Osteoblast (primary cell): ENCODE measurements at regions not wholly inside any gene's neighbourhood (a gene's known extent, or its start where the extent isn't known, plus 50 kb on each side); places are given as distances from the start of the nearest gene placed in this dataset.

ENCODE experiments used
- DNase-seq: peaks from one replicate; pipeline ENCODE4 v3.0.0; 2011; ENCODE audit warnings: low spot score, mixed read lengths; ENCODE audit not compliant: insufficient read length; ENCODE audit errors: missing footprints
- H2AFZ ChIP-seq: 2 replicates; pipeline ENCODE4 v1.6.0; 2011; ENCODE audit warnings: mild to moderate bottlenecking, low read length
- H3K27ac ChIP-seq: 2 replicates; pipeline ENCODE4 v1.5.1; 2011; ENCODE audit warnings: mild to moderate bottlenecking, low read depth, low read length, moderate library complexity
- H3K27me3 ChIP-seq: 2 replicates; pipeline ENCODE4 v1.6.0; 2012; ENCODE audit warnings: mild to moderate bottlenecking, control low read depth, inconsistent platforms, low read length, moderate library complexity; ENCODE audit not compliant: insufficient read depth
- H3K36me3 ChIP-seq: 2 replicates; pipeline ENCODE4 v1.5.1; 2011; ENCODE audit warnings: mild to moderate bottlenecking, low read length, control low read depth, moderate library complexity; ENCODE audit not compliant: insufficient read depth
- H3K4me1 ChIP-seq: 2 replicates; pipeline ENCODE4 v1.5.1; 2011; ENCODE audit warnings: mild to moderate bottlenecking, low read length, control low read depth, moderate library complexity; ENCODE audit not compliant: insufficient read depth
- H3K4me2 ChIP-seq: 2 replicates; pipeline ENCODE4 v1.6.0; 2011; ENCODE audit warnings: mild to moderate bottlenecking, low read length; ENCODE audit not compliant: insufficient read depth
- H3K4me3 ChIP-seq: fragments of 200-600 bp; sonication (generic); 3 replicates; pipeline ENCODE4 v1.5.1; 2012; ENCODE audit warnings: mild to moderate bottlenecking, low read length, inconsistent platforms; ENCODE audit not compliant: insufficient read depth
- H3K79me2 ChIP-seq: 2 replicates; pipeline ENCODE4 v1.6.0; 2012; ENCODE audit warnings: mild to moderate bottlenecking, low read length, control low read depth, inconsistent platforms; ENCODE audit not compliant: insufficient read depth
- H3K9me3 ChIP-seq: 2 replicates; pipeline ENCODE4 v1.5.1; 2011; ENCODE audit warnings: low read depth, low read length, control low read depth
- H4K20me1 ChIP-seq: 2 replicates; pipeline ENCODE4 v1.6.0; 2012; ENCODE audit warnings: mild to moderate bottlenecking, low read length, control low read depth; ENCODE audit not compliant: insufficient read depth
- CTCF ChIP-seq: IDR thresholded peaks from 2 replicates; pipeline ENCODE4 v1.5.1; 2011; ENCODE audit warnings: mild to moderate bottlenecking, low read depth, low read length, moderate library complexity; ENCODE audit errors: extremely low read depth

DNA sequence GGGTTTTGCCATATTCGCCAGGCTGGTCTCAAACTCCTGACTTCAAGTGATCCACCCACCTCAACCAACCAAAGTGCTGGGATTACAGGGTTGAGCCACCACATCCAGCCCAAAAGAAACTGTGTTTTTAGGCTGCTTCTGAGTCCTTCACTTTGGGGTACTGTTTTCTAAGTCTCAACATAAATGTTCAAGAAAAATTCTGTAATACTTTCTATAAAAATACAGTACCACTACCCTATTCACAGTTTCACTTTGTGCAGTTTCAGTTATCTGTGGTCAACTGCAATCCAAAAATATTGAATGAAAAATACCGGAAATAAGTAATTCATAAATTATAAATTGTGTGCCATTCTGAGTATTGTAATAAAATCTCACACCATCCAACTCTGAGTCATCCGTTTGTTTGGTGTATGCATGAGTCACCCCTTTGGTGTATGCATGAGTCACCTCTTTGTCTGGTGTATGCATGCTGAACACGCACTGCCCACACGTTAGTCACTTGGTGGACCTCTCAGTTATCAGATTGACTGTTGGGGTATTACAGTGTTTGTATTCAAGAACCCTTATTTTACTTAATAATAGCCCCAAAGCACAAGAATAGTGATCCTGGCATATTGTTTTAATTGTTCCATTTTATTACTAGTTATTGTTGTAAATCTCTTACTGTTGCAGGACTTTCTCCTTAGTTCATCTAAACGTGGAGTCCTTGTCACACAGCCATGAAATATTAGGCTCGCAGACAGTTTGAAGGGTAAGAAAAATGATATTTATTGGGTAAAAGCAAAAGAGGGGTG, 190.2 kb downstream of the FSCB start:
- Histone ChIP-seq H3K4me2 (no peak overlapping the region), H2AFZ (no peak overlapping the region), H3K4me3 (no peak overlapping the region), H4K20me1 (no peaks in the 10 kb centered on the region), H3K4me1 (no peaks in the 10 kb centered on the region), H3K36me3 (no peaks in the 10 kb centered on the region), H3K27ac (no peak overlapping the region), H3K27me3 (no peaks in the 10 kb centered on the region), H3K79me2 (no peaks in the 10 kb centered on the region), H3K9me3 (no peaks in the 10 kb centered on the region)
- peak; percentile 29 for DNase-seq
- TF ChIP-seq CTCF, result no peak

DNA sequence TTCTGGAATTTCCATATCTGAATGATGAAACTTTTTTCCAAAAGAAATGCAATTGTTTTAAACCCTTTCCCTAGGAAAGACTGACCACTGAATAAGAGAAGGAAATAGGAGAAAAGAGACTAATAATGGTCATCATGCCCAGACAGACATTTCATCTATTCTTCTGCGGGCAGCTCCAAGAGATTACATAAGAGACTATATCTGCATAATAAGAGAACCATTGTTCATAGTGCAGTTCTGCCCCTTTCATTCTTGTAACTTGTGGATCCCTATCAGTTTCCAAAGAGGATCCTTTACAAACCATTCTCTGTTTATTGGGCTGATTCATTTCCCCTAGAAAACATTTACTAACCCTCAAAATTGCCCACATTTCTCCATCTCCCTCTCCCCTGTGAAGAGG, 197.8 kb downstream of the FSCB start:
- H4K20me1 ChIP-seq, result no peaks in the 10 kb centered on the region
- no peaks in the 10 kb centered on the region for H3K4me1 ChIP-seq
- no peak overlapping the region for H3K27ac ChIP-seq
- H3K79me2 ChIP-seq, result no peaks in the 10 kb centered on the region
- no peaks in the 10 kb centered on the region for H3K9me3 ChIP-seq
- no peak for DNase-seq
- no peak overlapping the region for H2AFZ ChIP-seq
- H3K36me3 ChIP-seq, result no peaks in the 10 kb centered on the region
- H3K27me3 ChIP-seq, result no peaks in the 10 kb centered on the region
- H3K4me3 ChIP-seq, result no peak overlapping the region
- no peak for TF ChIP-seq CTCF
- H3K4me2 ChIP-seq, result no peak overlapping the region

GRCh38 chr14:44300916-44301315, 206.2 kb downstream of the FSCB start:
- DNase-seq, result no peak
- no peak overlapping the region for H3K4me2 ChIP-seq
- H3K27me3 ChIP-seq, result no peaks in the 10 kb centered on the region
- H2AFZ ChIP-seq, result no peak overlapping the region
- H3K4me1 ChIP-seq, result no peaks in the 10 kb centered on the region
- H3K36me3 ChIP-seq, result no peaks in the 10 kb centered on the region
- TF ChIP-seq CTCF, result no peak
- H3K9me3 ChIP-seq, result no peaks in the 10 kb centered on the region
- no peak overlapping the region for H3K27ac ChIP-seq
- no peaks in the 10 kb centered on the region for H3K79me2 ChIP-seq
- no peak overlapping the region for H3K4me3 ChIP-seq
- H4K20me1 ChIP-seq, result no peaks in the 10 kb centered on the region

DNA sequence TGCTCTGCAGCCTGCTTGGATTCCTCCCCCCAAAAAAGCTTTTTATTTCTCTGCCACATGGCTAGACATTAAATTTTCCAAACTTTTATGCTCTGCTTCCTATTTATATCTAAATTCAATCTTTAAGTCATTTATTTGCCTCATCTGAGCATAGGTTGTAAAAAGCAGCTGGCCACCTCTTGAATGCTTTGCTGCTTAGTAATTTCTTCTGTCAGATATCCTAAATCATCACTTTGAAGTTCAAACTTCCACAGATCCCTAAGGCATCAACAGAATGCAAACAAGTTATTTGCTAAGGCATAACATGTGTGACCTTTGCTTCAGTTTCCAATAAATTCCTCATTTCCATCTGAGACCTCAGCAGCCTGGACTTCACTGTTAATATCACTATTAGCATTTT, 209.6 kb downstream of the FSCB start:
- Histone ChIP-seq H2AFZ (no peak overlapping the region), H3K27me3 (no peaks in the 10 kb centered on the region), H3K4me1 (no peaks in the 10 kb centered on the region), H3K36me3 (no peaks in the 10 kb centered on the region), H3K79me2 (no peaks in the 10 kb centered on the region), H3K9me3 (no peaks in the 10 kb centered on the region), H4K20me1 (no peaks in the 10 kb centered on the region), H3K4me3 (no peak overlapping the region), H3K4me2 (no peak overlapping the region), H3K27ac (no peak overlapping the region)
- TF ChIP-seq CTCF, result no peak
- DNase-seq, result no peak
